ENCODE measurements at regions not wholly inside any gene's neighbourhood (a gene's known extent, or its start where the extent isn't known, plus 50 kb on each side); places are given as distances from the start of the nearest gene placed in this dataset.

- Mint-ChIP-seq H3K9me3 (no peaks in the 10 kb centered on the region), H3K4me3 (no peak overlapping the region), H3K4me1 (ENCODE audit: low read depth) (no peaks in the 10 kb centered on the region), H3K36me3 (ENCODE audit: low read depth) (no peaks in the 10 kb centered on the region), H3K27ac (no peak overlapping the region), H3K27me3 (ENCODE audit: insufficient read depth) (peaks cover 6% of the 10 kb centered on the region)
- DNase-seq = no peak
- TF ChIP-seq, protein P1, sequence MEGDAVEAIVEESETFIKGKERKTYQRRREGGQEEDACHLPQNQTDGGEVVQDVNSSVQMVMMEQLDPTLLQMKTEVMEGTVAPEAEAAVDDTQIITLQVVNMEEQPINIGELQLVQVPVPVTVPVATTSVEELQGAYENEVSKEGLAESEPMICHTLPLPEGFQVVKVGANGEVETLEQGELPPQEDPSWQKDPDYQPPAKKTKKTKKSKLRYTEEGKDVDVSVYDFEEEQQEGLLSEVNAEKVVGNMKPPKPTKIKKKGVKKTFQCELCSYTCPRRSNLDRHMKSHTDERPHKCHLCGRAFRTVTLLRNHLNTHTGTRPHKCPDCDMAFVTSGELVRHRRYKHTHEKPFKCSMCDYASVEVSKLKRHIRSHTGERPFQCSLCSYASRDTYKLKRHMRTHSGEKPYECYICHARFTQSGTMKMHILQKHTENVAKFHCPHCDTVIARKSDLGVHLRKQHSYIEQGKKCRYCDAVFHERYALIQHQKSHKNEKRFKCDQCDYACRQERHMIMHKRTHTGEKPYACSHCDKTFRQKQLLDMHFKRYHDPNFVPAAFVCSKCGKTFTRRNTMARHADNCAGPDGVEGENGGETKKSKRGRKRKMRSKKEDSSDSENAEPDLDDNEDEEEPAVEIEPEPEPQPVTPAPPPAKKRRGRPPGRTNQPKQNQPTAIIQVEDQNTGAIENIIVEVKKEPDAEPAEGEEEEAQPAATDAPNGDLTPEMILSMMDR (IDR thresholded peaks at IDR 0.05) = no peak
Measured at GRCh38 chr1:58345215-58346035, 201.1 kb downstream of the OMA1 start.

DNA sequence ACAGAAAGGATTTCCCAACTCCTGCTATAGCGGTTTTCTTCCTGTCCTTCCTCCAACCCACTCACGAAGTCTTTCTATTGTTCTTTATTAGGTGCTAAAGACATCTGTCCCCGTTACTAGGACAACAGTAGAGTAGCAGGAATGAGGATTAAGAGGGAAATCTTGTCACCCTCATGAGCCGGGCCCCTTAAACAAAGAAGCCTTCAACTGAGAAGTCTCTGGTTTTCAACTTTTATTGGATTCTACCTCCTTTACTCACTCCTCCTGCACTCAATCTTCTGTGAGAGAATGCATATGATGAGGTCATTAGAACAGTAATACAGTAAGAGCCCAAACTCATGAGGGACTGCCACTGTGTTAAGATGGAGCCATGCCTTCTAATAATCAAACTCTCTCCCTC is 206.3 kb downstream of the OMA1 start:
- TF ChIP-seq, protein P1 (IDR thresholded peaks at IDR 0.05) = no peak
- no peak for DNase-seq
- H3K27me3 Mint-ChIP-seq (ENCODE audit: insufficient read depth) = peaks cover 2% of the 10 kb centered on the region; the same call in 1 of the 2 replicates
- H3K4me1 Mint-ChIP-seq (ENCODE audit: low read depth) = no peaks in the 10 kb centered on the region
- H3K9me3 Mint-ChIP-seq = no peaks in the 10 kb centered on the region
- no peak overlapping the region for H3K4me3 Mint-ChIP-seq
- no peak overlapping the region for H3K27ac Mint-ChIP-seq
- no peaks in the 10 kb centered on the region for H3K36me3 Mint-ChIP-seq (ENCODE audit: low read depth)

- H3K4me1 Mint-ChIP-seq (ENCODE audit: low read depth) = no peaks in the 10 kb centered on the region; the same call in 1 of the 2 replicates
- no peaks in the 10 kb centered on the region for H3K36me3 Mint-ChIP-seq (ENCODE audit: low read depth)
- TF ChIP-seq, protein P1 (IDR thresholded peaks at IDR 0.05) = no peak
- H3K27ac Mint-ChIP-seq = no peak overlapping the region
- peaks cover 2% of the 10 kb centered on the region; the same call in 1 of the 2 replicates for H3K27me3 Mint-ChIP-seq (ENCODE audit: insufficient read depth)
- no peaks in the 10 kb centered on the region for H3K9me3 Mint-ChIP-seq
- no peak for DNase-seq
- H3K4me3 Mint-ChIP-seq = no peak overlapping the region
Measured at GRCh38 chr1:58338081-58338480, 208.4 kb downstream of the OMA1 start.

DNA sequence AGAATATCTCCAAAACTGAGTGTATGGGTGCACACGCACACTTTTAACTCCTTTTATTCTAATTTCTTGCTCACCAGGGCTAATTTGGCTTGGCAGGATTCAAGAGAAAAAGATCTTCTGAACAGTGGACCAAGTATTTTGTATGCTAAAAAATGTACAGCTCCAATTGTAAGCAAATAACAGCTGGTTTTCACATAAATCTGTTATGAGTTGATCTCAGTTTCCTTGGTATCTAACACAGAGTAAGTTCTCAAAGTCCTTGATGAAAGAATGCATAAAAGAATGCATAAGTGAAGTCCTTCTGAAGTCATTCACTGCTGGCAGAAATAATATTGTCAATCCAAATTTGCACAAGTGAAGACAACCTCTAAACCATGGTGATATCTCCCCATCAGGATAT is 213.0 kb downstream of the OMA1 start:
- Mint-ChIP-seq H3K36me3 (ENCODE audit: low read depth) (no peaks in the 10 kb centered on the region), H3K27me3 (ENCODE audit: insufficient read depth) (no peaks in the 10 kb centered on the region), H3K27ac (no peak overlapping the region; the same call in 1 of the 2 replicates), H3K4me1 (ENCODE audit: low read depth) (peaks cover 20% of the 10 kb centered on the region), H3K4me3 (no peak overlapping the region), H3K9me3 (no peaks in the 10 kb centered on the region)
- TF ChIP-seq, protein P1 (IDR thresholded peaks at IDR 0.05) = no peak
- no peak for DNase-seq

DNA sequence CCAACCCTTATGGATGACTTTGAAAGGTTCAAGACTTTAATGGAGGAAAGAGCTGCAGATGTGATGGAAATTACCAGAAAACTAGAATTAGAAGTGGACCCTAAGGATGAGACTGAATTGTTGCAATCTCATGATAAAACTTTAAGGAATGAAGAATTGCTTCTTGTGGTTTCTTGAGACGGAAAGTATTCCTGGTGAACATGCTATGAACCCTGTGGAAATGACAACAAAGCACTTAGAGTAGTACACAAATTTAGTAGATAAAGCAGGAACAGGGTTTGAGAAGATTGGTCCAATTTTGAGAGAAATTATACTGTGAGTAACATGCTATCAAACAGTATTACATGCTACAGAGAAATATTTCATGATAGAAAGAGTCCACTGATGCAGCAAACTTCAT is 215.4 kb downstream of the OMA1 start:
- TF ChIP-seq, protein P1 (IDR thresholded peaks at IDR 0.05) = no peak

More for the DNA sequence above, 215.4 kb downstream of the OMA1 start:
- peak; percentile 63 for DNase-seq
- no peak overlapping the region for H3K4me3 Mint-ChIP-seq
- no peaks in the 10 kb centered on the region for H3K36me3 Mint-ChIP-seq (ENCODE audit: low read depth)
- peaks cover 3% of the 10 kb centered on the region; the same call in 1 of the 2 replicates for H3K27me3 Mint-ChIP-seq (ENCODE audit: insufficient read depth)
- peaks cover 20% of the 10 kb centered on the region for H3K4me1 Mint-ChIP-seq (ENCODE audit: low read depth)
- H3K27ac Mint-ChIP-seq = no peak overlapping the region
- H3K9me3 Mint-ChIP-seq = no peaks in the 10 kb centered on the region

Data from HFFc6 (cell line).